ENCODE measurements at regions not wholly inside any gene's neighbourhood (a gene's known extent, or its start where the extent isn't known, plus 50 kb on each side); places are given as distances from the start of the nearest gene placed in this dataset.

GRCh38 chr1:229059671-229060539, 211.0 kb upstream of the RAB4A start (continued):
- TF ChIP-seq ZNF101 (CRISPR knock-in tag; IDR thresholded peaks at IDR 0.05; ENCODE audit: borderline replicate concordance, low read depth) (no peak), NFYB (CRISPR knock-in tag; IDR thresholded peaks at IDR 0.05) (no peak), PPARG (CRISPR knock-in tag; conservative IDR thresholded peaks at IDR 0.05) (no peak), LBX2 (CRISPR knock-in tag; IDR thresholded peaks at IDR 0.05; ENCODE audit: borderline replicate concordance) (no peak), ZNF343 (CRISPR knock-in tag; IDR thresholded peaks at IDR 0.05) (no peak), FOSL1 (CRISPR knock-in tag; IDR thresholded peaks at IDR 0.05; ENCODE audit: borderline replicate concordance) (no peak), CAMTA2 (CRISPR knock-in tag; IDR thresholded peaks at IDR 0.05; ENCODE audit: borderline replicate concordance) (no peak), KAT2B (IDR thresholded peaks at IDR 0.05; ENCODE audit: borderline replicate concordance, low read depth, low read length) (no peak), ZBTB1 (CRISPR knock-in tag; IDR thresholded peaks at IDR 0.05; ENCODE audit: borderline replicate concordance) (no peak), TARDBP (CRISPR knock-in tag; IDR thresholded peaks at IDR 0.05) (no peak), ZNF256 (CRISPR knock-in tag; conservative IDR thresholded peaks at IDR 0.05) (no peak), ZNF782 (CRISPR knock-in tag; IDR thresholded peaks at IDR 0.05; ENCODE audit: borderline replicate concordance) (no peak), RAD51 (IDR thresholded peaks at IDR 0.05; ENCODE audit: borderline replicate concordance) (no peak), ZNF552 (CRISPR knock-in tag; IDR thresholded peaks at IDR 0.05; ENCODE audit: borderline replicate concordance) (no peak), SP1 (IDR thresholded peaks at IDR 0.05) (no peak), SP1 (CRISPR knock-in tag; IDR thresholded peaks at IDR 0.05) (no peak), REPIN1 (CRISPR knock-in tag; IDR thresholded peaks at IDR 0.05; ENCODE audit: borderline replicate concordance, low read depth) (no peak), ZNF430 (CRISPR knock-in tag; IDR thresholded peaks at IDR 0.05) (0 out of 2 replicates have a peak, but pooled peaks have one; percentile 33), TOE1 (CRISPR knock-in tag; IDR thresholded peaks at IDR 0.05) (no peak), ZSCAN22 (CRISPR knock-in tag; IDR thresholded peaks at IDR 0.05) (no peak), ZGPAT (CRISPR knock-in tag; IDR thresholded peaks at IDR 0.05) (no peak), ZBTB21 (CRISPR knock-in tag; IDR thresholded peaks at IDR 0.05) (no peak), NR2C2 (CRISPR knock-in tag; IDR thresholded peaks at IDR 0.05; ENCODE audit: borderline replicate concordance) (no peak), ZNF333 (CRISPR knock-in tag; IDR thresholded peaks at IDR 0.05; ENCODE audit: borderline replicate concordance) (no peak), ZNF205 (CRISPR knock-in tag; IDR thresholded peaks at IDR 0.05) (no peak), ZNF207 (IDR thresholded peaks at IDR 0.05; ENCODE audit: borderline replicate concordance) (no peak), TERF1 (CRISPR knock-in tag; IDR thresholded peaks at IDR 0.05) (no peak), YEATS4 (CRISPR knock-in tag; IDR thresholded peaks at IDR 0.05; ENCODE audit: borderline replicate concordance) (no peak), ZNF121 (CRISPR knock-in tag; IDR thresholded peaks at IDR 0.05) (no peak), ZNF580 (CRISPR knock-in tag; IDR thresholded peaks at IDR 0.05; ENCODE audit: borderline replicate concordance, low read depth) (no peak)

Data from HepG2 (cell line).